GM12872 (cell line): ENCODE measurements at regions not wholly inside any gene's neighbourhood (a gene's known extent, or its start where the extent isn't known, plus 50 kb on each side); places are given as distances from the start of the nearest gene placed in this dataset.

Experiments used
- TF ChIP-seq, protein P1 (sequence below): IDR thresholded peaks from 3 replicates; pipeline ENCODE4 v1.5.1; 2011; ENCODE audit warnings: low read depth, mild to moderate bottlenecking, low read length, moderate library complexity; ENCODE audit not compliant: insufficient read depth

DNA sequence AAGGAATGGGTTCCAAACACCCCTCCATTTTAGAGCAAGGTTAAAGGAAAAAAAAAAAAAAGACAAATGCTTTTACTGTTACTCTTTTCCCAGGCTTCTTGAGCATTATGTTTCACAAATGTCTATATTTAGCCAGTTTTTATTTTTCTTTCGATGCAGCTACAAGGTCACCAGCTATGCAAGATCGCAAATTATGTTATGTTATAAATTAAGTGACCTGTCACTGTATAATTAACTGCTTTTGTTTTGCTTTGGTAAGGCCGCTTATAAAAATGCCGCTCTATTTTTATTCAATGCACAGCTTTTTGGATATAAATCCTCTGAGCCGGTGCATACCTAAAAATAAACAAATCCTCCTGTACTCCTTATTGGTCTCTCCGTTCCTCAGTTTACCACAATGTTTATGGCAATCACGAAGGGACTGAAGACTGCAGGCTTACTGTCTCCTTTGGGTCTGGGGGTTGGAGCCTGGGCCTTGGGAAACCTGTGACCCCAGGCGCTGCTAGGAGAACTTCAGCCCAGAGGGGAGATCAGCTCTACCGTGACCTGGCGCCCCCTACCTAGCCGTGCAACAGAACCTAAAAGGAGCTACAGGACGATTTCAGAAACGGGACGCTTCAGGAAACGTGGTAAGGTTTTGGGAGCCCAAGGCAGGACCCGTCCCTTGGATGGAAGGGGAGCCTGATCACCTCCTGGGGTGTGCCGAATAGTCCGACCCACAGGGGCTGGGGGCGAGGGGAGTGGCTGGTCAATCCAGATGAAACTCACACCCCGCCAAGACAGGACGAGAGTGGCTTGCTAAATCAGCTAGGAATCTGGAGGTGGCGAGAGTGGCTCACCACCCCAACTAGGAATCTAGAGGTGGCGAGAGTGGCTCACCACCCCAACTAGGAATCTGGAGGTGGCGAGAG, 101.2 kb upstream of the CD55 start:
- TF ChIP-seq, protein P1, sequence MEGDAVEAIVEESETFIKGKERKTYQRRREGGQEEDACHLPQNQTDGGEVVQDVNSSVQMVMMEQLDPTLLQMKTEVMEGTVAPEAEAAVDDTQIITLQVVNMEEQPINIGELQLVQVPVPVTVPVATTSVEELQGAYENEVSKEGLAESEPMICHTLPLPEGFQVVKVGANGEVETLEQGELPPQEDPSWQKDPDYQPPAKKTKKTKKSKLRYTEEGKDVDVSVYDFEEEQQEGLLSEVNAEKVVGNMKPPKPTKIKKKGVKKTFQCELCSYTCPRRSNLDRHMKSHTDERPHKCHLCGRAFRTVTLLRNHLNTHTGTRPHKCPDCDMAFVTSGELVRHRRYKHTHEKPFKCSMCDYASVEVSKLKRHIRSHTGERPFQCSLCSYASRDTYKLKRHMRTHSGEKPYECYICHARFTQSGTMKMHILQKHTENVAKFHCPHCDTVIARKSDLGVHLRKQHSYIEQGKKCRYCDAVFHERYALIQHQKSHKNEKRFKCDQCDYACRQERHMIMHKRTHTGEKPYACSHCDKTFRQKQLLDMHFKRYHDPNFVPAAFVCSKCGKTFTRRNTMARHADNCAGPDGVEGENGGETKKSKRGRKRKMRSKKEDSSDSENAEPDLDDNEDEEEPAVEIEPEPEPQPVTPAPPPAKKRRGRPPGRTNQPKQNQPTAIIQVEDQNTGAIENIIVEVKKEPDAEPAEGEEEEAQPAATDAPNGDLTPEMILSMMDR: no peak

DNA sequence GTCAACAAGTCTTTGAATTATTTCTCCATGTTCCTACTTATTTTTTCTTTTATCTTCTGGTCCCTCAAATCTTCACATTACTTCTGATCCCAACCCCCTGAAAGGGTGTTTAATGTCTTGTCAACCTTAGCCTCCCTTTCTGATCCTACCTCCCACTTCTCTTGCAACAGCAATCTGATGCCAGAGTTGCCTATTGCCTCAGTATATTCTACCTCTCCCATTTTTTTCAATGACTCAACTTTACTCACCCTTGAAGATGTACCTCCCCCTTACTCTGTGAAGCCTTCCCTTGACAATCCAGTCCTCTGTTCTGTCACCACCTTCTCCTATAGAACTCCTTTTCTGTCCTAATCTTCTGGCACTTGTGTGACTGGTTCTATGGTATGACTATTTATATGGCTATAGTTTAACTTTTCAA, 99.5 kb upstream of the CD55 start:
- TF ChIP-seq, protein P1: no peak

DNA sequence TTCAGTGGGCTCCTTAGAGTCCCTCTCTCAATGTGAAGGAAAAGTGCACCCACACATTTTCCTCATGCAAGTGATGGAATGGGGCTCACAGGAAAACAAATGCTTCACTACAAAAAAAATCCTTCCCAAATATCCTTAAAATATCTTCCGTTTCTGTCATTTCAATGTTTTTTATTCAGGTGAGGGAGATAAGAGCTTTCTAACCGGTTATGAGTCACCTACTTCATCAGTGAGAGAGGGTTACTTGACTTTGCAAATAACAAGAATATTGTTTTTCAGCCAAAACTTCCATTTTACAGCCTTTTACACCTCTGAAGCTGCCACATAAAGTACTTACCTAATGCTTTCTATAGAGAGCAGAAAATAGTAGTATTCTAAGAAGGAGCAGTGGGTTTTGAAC, 98.3 kb upstream of the CD55 start:
- TF ChIP-seq, protein P1: no peak

DNA sequence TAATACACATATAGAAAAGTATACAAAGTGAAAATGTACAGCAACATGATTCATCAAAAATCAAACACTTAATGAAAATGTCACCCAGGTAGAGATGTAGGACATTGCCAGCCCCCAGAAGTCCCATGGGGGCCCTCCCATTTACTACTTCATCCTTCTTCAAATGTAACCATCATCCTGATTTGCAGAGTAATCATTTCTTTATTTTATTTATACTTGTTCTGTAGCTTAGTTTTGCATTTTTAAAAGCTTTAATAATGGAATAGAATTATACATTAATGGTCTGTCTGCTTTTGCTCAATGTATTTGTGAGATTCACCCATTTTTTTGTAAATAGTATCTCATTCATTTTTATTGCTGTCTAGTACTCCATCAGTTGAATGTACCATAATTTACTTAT, 96.8 kb upstream of the CD55 start:
- TF ChIP-seq, protein P1: no peak

DNA sequence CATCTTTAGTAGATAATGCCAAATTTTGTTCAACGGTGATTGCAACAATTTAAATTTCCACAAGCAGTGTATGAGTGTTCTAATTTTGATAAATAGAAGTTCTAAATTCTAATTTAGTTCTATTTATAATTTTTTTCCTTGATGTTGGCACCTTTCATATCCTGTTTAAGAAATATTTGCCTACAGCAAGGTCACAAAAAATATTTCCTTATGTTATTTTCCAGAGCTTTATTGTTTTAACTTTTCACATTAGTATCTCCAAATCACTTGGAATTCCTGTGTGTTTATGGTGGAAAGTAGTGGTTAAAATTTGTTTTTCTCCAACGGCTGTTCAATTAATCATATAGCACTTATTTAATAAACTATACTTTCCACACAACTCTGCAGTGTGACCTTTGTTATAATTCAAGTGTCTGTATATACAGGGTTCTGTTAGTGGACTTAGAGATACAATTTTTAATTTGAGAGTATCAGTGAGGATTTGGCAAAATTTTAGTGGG, 94.3 kb upstream of the CD55 start:
- TF ChIP-seq, protein P1: no peak

DNA sequence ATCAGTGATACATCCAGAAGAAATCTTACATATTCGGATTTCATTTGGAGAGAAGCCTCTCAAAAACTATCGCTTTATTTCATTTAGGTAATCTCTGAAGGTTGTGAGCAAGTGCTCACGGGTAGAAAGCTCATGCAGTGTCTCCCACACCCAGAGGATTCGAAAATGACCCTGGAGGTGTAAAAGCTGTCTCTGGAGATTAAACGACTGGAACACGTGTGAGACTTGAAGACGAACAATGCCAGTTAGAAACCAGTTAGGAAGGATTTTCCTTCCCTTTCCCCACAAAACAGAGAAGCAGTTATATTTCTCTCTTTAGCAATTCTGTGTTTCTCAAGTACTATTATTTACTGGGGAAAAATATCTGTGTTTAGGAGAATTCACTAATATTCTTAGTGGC, 92.5 kb upstream of the CD55 start:
- TF ChIP-seq, protein P1: no peak

DNA sequence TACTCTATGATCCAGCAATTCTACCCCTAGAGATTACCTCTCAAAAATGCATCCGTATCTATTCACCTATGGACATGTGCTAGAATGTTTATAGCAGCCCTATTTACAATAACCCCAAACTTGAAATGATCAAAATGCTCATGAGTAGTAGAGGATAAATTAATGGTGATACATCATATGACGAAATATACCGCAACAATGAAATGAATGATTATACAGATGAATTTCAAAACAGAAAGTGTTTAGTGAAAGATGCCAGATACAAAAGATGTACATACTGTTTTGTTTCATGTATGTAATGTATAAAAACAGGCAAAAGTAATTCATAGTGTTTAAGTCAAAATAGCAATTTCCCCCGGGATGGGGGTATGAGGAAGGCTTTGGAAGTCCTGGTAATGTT, 91.0 kb upstream of the CD55 start:
- TF ChIP-seq, protein P1: no peak
